Activated CD4-positive, alpha-beta memory T cell treated with anti-CD3 and anti-CD28 coated beads, Interleukin-2, amount 10 ng/mL, durations not matched to agents 7 days and 5 days (primary cell): ENCODE measurements at regions not wholly inside any gene's neighbourhood (a gene's known extent, or its start where the extent isn't known, plus 50 kb on each side); places are given as distances from the start of the nearest gene placed in this dataset.

Experiments
- CTCF ChIA-PET: fragments of 350-600 bp; sonication (Branson Sonifier 250); formaldehyde crosslinking; loops from one replicate; lab custom pipeline; 2021; ENCODE audit warnings: antibody characterized with exemption, inconsistent platforms; lab: Charles Lee
- POLR2A ChIA-PET: fragments of 350-600 bp; sonication (Branson Sonifier 250); formaldehyde crosslinking; loops from one replicate; lab custom pipeline; 2021; ENCODE audit warnings: antibody characterized with exemption; lab: Charles Lee
- DNase-seq: peaks from one replicate; pipeline ENCODE4 v3.0.0-alpha.2; 2020
- H3K27ac Mint-ChIP-seq: one replicate; pipeline ENCODE4 v1.8.0; 2021; ENCODE audit warnings: mild to moderate bottlenecking, mixed read lengths
- H3K27me3 Mint-ChIP-seq: one replicate; pipeline ENCODE4 v1.8.0; 2021; ENCODE audit warnings: mixed read lengths
- H3K36me3 Mint-ChIP-seq: one replicate; pipeline ENCODE4 v1.8.0; 2021; ENCODE audit warnings: low read depth, mixed read lengths
- H3K4me1 Mint-ChIP-seq: one replicate; pipeline ENCODE4 v1.8.0; 2021; ENCODE audit warnings: mixed read lengths
- H3K4me3 Mint-ChIP-seq: one replicate; pipeline ENCODE4 v1.8.0; 2021; ENCODE audit warnings: mild to moderate bottlenecking, mixed read lengths
- H3K9me3 Mint-ChIP-seq: one replicate; pipeline ENCODE4 v1.8.0; 2021; ENCODE audit warnings: mixed read lengths

DNA sequence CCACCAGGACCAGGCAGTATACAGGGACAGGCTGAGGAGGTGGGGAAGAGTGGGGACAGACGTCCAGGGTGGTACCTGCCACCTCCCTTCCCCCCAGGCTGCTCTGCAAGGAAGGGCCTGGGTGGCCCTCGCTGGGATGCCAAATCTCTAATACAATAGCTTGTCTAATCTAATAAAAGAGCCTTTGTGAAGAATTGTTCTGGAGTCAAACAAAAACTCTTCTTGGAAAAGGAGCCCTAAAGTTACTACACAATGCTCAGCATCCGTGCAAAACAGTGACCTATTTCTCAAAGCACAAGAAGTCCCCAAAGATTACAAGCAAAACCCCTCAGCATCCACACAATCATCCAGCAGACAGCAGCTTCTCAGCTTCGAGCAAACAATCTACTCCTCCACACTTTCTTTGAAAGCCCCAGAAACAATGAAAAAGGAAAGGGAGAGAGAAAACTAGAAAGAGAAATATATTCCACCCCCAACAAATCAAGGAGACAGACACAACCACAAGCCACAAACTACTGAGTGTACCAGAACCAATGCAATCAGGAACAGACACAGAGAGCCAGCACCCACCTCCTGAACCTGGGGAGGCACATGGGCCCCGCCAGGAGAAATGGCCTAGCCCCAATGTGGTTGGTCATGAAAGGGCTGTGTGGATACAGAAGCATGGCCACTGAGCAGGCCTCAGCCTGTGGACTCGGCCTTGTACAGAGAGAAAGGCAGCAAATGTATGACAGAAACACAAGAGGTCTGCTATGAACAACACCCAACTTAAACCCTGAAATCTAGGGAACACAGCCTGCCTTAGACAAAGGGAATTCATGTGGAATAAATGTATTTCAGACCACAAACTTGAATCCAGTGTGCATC lies 177.1 kb upstream of the CHRNA7 start:
- Mint-ChIP-seq H3K4me1 (no peaks in the 10 kb centered on the region), H3K36me3 (no peaks in the 10 kb centered on the region), H3K27ac (no peak overlapping the region), H3K4me3 (no peak overlapping the region), H3K9me3 (peaks cover 1% of the 10 kb centered on the region), H3K27me3 (peaks cover 14% of the 10 kb centered on the region)
- POLR2A ChIA-PET: no interaction called here
- CTCF ChIA-PET: no interaction called here
- no peak for DNase-seq

- no peak overlapping the region for H3K4me3 Mint-ChIP-seq
- peaks cover 12% of the 10 kb centered on the region for H3K27me3 Mint-ChIP-seq
- no peaks in the 10 kb centered on the region for H3K9me3 Mint-ChIP-seq
- H3K4me1 Mint-ChIP-seq: no peaks in the 10 kb centered on the region
- ChIA-PET POLR2A (no interaction called here), CTCF (interaction anchor here (1.4 kb wide), 1 partner anchor 12 kb away, joined by 5 read pairs; no protein-coding TSS in a partner anchor)
- DNase-seq: no peak
- no peaks in the 10 kb centered on the region for H3K36me3 Mint-ChIP-seq
- H3K27ac Mint-ChIP-seq: no peak overlapping the region
Observed at GRCh38 chr15:31856581-31856980, 173.7 kb upstream of the CHRNA7 start.

DNA sequence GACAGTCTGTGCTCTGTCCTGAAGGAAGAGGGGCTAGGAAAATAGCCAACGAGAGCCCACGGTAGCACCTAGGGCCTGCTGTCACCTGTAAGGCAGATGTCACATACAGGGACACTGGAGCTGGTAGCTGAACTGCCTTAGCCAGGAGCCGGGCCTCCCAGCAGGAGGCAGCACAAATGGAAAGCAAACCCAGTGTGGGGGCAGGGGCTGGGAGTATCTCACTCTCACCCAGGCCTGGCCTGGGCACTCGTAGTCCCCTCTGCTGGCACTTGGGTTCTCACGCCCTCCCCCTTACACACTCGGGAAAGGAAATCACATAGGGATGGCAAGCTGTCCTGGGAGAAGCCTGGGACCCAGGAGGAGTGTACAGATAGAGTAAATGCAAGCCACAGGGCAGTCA lies 173.1 kb upstream of the CHRNA7 start:
- Mint-ChIP-seq H3K27me3 (peaks cover 12% of the 10 kb centered on the region), H3K4me1 (no peaks in the 10 kb centered on the region), H3K9me3 (no peaks in the 10 kb centered on the region), H3K4me3 (no peak overlapping the region), H3K36me3 (no peaks in the 10 kb centered on the region), H3K27ac (no peak overlapping the region)
- no peak for DNase-seq
- ChIA-PET CTCF (interaction anchor here (1.4 kb wide), 1 partner anchor 11 kb away, joined by 5 read pairs; no protein-coding TSS in a partner anchor), POLR2A (no interaction called here)

DNA sequence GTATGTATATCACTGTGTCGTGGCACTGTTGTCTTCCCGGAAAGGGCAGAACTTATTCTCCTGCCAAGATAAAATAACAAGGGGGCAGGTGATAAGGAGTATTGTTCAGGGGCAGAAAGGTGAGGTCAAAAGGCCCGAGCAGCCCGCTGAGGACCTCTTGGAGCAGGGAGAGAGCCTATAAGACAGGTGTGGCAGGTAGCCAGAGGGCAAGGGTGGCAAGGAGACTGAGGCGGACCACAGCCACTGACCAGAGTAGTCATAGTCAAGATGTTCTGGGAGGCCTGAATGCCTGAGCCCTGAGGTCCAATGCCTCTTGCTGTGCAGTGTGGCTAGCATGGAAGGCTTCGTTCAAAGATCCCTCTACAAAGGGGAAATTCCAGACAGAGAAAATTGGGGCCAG lies 172.3 kb upstream of the CHRNA7 start:
- H3K27ac Mint-ChIP-seq: no peak overlapping the region
- H3K4me1 Mint-ChIP-seq: no peaks in the 10 kb centered on the region
- H3K27me3 Mint-ChIP-seq: peaks cover 13% of the 10 kb centered on the region
- H3K36me3 Mint-ChIP-seq: no peaks in the 10 kb centered on the region
- no peak for DNase-seq
- no peak overlapping the region for H3K4me3 Mint-ChIP-seq
- H3K9me3 Mint-ChIP-seq: no peaks in the 10 kb centered on the region
- ChIA-PET CTCF (no interaction called here), POLR2A (no interaction called here)

DNA sequence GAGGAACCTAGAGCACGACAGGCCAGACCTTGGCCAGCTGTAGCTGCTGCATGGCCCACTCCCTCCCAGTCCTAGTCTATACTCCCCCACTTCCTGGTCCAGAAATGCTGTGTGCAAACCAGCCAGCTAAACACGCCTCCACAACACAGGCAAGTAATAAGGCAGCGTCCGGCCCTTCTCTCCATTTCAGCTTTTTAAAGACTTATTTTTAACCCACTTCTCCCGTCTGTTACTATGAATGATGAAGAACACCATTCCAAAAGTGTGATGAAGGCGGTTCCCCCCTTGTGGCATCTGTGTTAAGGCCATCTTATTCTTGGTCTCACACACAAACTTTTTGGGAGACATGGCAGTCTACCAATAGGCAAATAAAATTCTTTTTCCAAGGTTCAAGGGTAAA lies 164.1 kb upstream of the CHRNA7 start:
- Mint-ChIP-seq H3K27me3 (peaks cover 35% of the 10 kb centered on the region), H3K27ac (no peak overlapping the region), H3K4me1 (peaks cover 10% of the 10 kb centered on the region), H3K4me3 (no peak overlapping the region), H3K9me3 (no peaks in the 10 kb centered on the region), H3K36me3 (no peaks in the 10 kb centered on the region)
- POLR2A ChIA-PET: no interaction called here
- CTCF ChIA-PET: no interaction called here
- DNase-seq: no peak

GRCh38 chr15:31867536-31868442 lies 162.5 kb upstream of the CHRNA7 start:
- POLR2A ChIA-PET: no interaction called here

DNA sequence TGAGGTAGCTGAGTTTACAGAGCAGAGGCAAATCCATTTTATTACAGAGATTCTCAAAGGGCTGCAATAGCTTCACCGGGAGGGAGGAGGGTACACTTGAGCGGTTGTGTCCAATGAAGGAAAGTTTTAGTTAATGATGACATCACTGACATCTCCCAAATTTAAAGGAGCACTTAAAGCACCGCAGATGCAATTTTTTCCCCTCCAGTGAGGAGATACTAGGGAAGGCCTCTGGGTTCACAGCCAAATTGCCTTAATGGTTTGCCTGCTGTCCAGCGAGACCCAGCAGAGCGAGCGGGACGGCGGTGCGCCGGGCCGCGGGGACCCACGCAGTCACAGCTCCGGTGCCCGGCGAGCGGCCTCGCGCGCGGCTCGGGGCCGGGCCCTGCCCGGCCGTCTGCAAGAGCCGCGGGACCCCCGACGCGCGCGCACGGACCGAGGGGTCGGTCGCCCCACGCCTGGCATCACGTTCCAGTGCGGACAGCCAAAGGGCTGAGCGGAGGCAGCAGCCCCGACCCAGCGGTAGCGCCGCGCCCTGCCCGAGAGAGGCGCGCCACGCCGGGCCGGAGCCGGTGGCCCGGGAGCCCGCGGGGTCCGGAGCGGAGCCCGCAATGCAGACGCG lies 160.5 kb upstream of the CHRNA7 start:
- POLR2A ChIA-PET: no interaction called here
- peaks cover 36% of the 10 kb centered on the region for H3K27me3 Mint-ChIP-seq
- no peaks in the 10 kb centered on the region for H3K9me3 Mint-ChIP-seq

More at GRCh38 chr15:31867536-31868442, 162.5 kb upstream of the CHRNA7 start:
- CTCF ChIA-PET: interaction anchor here (0.6 to 1.4 kb wide), 5 partner anchors 8 to 49 kb away, joined by 3 to 7 read pairs (median 5); no protein-coding TSS in a partner anchor
- Mint-ChIP-seq H3K4me3 (no peak overlapping the region), H3K27ac (no peak overlapping the region), H3K27me3 (peaks cover 46% of the 10 kb centered on the region), H3K4me1 (peaks cover 12% of the 10 kb centered on the region), H3K9me3 (no peaks in the 10 kb centered on the region), H3K36me3 (no peaks in the 10 kb centered on the region)
- peak; percentile 63 for DNase-seq

DNA sequence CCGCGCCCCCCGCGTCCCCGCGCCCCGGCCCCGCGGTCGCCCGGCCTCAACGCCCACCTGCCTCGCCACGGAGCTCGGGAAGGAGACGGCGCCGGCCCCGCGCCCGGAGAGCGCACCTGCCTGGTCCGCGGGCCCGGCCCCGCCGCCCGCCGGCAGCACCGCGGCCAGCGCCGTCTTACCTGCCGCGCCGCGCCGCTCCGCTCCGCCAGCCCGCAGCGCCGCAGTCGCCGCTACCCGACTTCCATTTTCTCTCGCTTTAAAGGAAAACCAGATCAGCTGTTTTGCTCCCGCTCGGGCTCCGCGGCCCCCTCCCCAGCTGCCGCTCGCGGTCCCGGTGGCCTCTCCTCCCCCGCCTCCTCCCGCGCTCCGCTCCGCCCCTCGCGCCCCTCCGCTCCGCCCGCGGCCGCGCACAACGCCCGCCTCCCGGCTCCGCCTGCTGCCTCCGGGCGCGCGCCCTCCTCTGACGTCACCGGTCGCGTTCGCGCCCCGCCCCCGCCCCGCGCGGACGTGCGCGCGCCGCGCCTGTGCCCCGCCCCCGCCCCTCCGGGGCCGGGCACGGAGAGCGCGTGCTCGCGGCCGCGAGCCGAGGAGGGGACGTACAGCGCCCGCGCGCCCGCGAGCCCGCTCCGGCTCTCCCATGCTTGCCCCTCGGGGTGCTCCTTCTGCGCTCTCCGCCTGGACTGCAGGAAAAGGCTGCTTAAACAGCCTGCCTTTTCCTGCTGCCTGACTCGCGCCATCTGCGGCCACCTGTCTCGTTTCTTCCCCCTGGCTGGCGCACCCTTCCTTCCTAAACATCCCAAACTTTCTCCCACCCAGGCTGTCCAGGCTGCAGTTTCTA lies 159.8 kb upstream of the CHRNA7 start, which contains the start of gene OTUD7A:
Gene OTUD7A (minus strand): TSS at position 346 of the 838 bp plus-strand sequence.
- ChIA-PET CTCF (no interaction called here), POLR2A (no interaction called here)
- peak; percentile 86 for DNase-seq

More for the DNA sequence above, 160.5 kb upstream of the CHRNA7 start:
- H3K4me1 Mint-ChIP-seq: peaks cover 12% of the 10 kb centered on the region
- no peaks in the 10 kb centered on the region for H3K36me3 Mint-ChIP-seq
- DNase-seq: no peak
- CTCF ChIA-PET: no interaction called here
- H3K27ac Mint-ChIP-seq: no peak overlapping the region
- peak overlapping the region; percentile 68 for H3K4me3 Mint-ChIP-seq

DNA sequence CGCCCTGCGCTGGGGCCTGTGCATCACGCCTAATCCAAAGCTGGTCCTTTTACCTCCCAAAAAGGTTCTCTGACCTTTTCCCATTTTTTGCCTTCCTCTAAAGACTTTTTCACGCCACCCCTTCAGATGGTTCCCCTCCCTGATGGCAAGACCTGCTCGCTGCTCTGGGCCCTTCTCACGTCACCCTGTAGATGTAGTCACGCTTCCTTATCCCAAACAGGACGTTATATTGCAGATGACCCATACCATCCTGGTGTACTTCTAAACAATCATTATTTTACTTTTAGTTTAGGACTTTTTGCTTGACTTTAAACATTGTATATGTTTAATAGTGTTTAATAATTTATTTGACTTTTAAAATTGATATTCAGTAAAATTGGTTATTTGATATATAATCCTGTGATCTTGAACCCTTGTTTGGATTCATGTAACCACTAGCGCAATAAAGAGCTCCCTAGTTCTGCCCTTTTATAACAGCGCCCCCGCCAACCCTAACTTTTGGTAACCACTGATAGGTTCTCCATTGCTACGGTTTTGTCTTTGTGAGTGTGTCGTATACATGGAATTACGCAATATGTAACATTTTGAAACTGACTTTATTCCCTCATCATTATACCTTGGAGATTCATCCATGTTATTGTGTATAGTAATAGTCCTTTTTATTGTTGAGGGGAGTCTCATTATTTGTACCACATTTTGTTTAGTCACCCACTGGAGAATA lies 159.0 kb upstream of the CHRNA7 start:
- no peak for DNase-seq
- peaks cover 38% of the 10 kb centered on the region for H3K27me3 Mint-ChIP-seq

More for the DNA sequence above, 159.8 kb upstream of the CHRNA7 start, which contains the start of gene OTUD7A:
- peak within 1 kb of the TSS; percentile 85 for H3K4me3 Mint-ChIP-seq
- H3K27me3 Mint-ChIP-seq: peaks cover 37% of the 10 kb centered on the region
- H3K27ac Mint-ChIP-seq: no peak within 1 kb of the TSS
- no peaks in the 10 kb centered on the region for H3K36me3 Mint-ChIP-seq
- H3K9me3 Mint-ChIP-seq: no peaks in the 10 kb centered on the region
- H3K4me1 Mint-ChIP-seq: peaks cover 12% of the 10 kb centered on the region

GRCh38 chr15:31871887-31872281 lies 158.4 kb upstream of the CHRNA7 start:
- H3K4me3 Mint-ChIP-seq: peak overlapping the region; percentile 40
- peaks cover 41% of the 10 kb centered on the region for H3K27me3 Mint-ChIP-seq
- H3K27ac Mint-ChIP-seq: no peak overlapping the region
- POLR2A ChIA-PET: no interaction called here
- no peaks in the 10 kb centered on the region for H3K9me3 Mint-ChIP-seq
- H3K4me1 Mint-ChIP-seq: peaks cover 12% of the 10 kb centered on the region
- no peaks in the 10 kb centered on the region for H3K36me3 Mint-ChIP-seq
- CTCF ChIA-PET: no interaction called here
- DNase-seq: no peak

More for the DNA sequence above, 159.0 kb upstream of the CHRNA7 start:
- POLR2A ChIA-PET: no interaction called here
- Mint-ChIP-seq H3K4me3 (peak overlapping the region; percentile 85), H3K36me3 (no peaks in the 10 kb centered on the region), H3K9me3 (no peaks in the 10 kb centered on the region), H3K27ac (no peak overlapping the region), H3K4me1 (peaks cover 12% of the 10 kb centered on the region)
- CTCF ChIA-PET: no interaction called here

GRCh38 chr15:31887246-31887645 lies 143.1 kb upstream of the CHRNA7 start:
- POLR2A ChIA-PET: no interaction called here
- Mint-ChIP-seq H3K4me1 (no peaks in the 10 kb centered on the region), H3K36me3 (no peaks in the 10 kb centered on the region), H3K27me3 (peaks cover 13% of the 10 kb centered on the region), H3K27ac (no peak overlapping the region), H3K4me3 (no peak overlapping the region), H3K9me3 (no peaks in the 10 kb centered on the region)
- CTCF ChIA-PET: no interaction called here
- DNase-seq: no peak
